Neural cell (in vitro differentiated cells): ENCODE measurements at regions not wholly inside any gene's neighbourhood (a gene's known extent, or its start where the extent isn't known, plus 50 kb on each side); places are given as distances from the start of the nearest gene placed in this dataset.

Source experiments
- H2AFZ ChIP-seq: fragments of 200-600, 300-800 bp; sonication (generic), shearing (Covaris generic); 2 replicates; pipeline ENCODE4 v1.6.0; 2014; ENCODE audit warnings: low read depth, mild to moderate bottlenecking, antibody characterized with exemption, low read length, moderate library complexity
- H3F3A ChIP-seq: fragments of 200-600 bp; shearing (Covaris generic); 2 replicates; pipeline ENCODE4 v1.6.1; 2016; ENCODE audit warnings: mild to moderate bottlenecking, moderate library complexity, mixed read lengths, antibody characterized with exemption, low read length; ENCODE audit not compliant: insufficient read depth, poor library complexity, severe bottlenecking
- H3K27ac ChIP-seq: fragments of 200-600, 300-800 bp; sonication (generic), shearing (Covaris generic); 2 replicates; pipeline ENCODE4 v1.5.1; 2014; ENCODE audit warnings: mild to moderate bottlenecking, low read length, moderate library complexity
- H3K27me3 ChIP-seq: fragments of 300-800, 200-600 bp; sonication (generic), shearing (Covaris generic); 2 replicates; pipeline ENCODE4 v1.6.0; 2014; ENCODE audit warnings: mild to moderate bottlenecking, low read depth, low read length, moderate library complexity; ENCODE audit not compliant: insufficient read depth
- H3K36me3 ChIP-seq: fragments of 300-800, 200-600 bp; sonication (generic), shearing (Covaris generic); 2 replicates; pipeline ENCODE4 v1.5.1; 2014; ENCODE audit warnings: mild to moderate bottlenecking, antibody characterized with exemption, low read length, moderate library complexity; ENCODE audit not compliant: insufficient read depth
- H3K4me2 ChIP-seq: fragments of 300-800, 200-600 bp; sonication (generic), shearing (Covaris generic); 2 replicates; pipeline ENCODE4 v1.6.0; 2014; ENCODE audit warnings: mild to moderate bottlenecking, low read length
- H3K4me3 ChIP-seq: fragments of 300-800, 200-600 bp; sonication (generic), shearing (Covaris generic); 2 replicates; pipeline ENCODE4 v1.5.1; 2014; ENCODE audit warnings: mild to moderate bottlenecking, low read length, moderate library complexity
- H3K79me2 ChIP-seq: fragments of 200-600 bp; shearing (Covaris generic); replicated peaks from 2 replicates; pipeline ENCODE4 v1.6.0; 2014; ENCODE audit warnings: mild to moderate bottlenecking, low read length, moderate library complexity; ENCODE audit not compliant: insufficient read depth
- H3K9ac ChIP-seq: fragments of 300-800, 200-600 bp; sonication (generic), shearing (Covaris generic); 2 replicates; pipeline ENCODE4 v1.6.1; 2016; ENCODE audit warnings: mild to moderate bottlenecking, low read length, mixed read lengths
- H3K9me2 ChIP-seq: fragments of 200-600 bp; shearing (Covaris generic); 2 replicates; pipeline ENCODE4 v1.6.1; 2016; ENCODE audit warnings: mild to moderate bottlenecking, low read length, mixed read lengths; ENCODE audit not compliant: insufficient read depth
- H3K9me3 ChIP-seq: fragments of 200-600, 300-800 bp; sonication (generic), shearing (Covaris generic); 2 replicates; pipeline ENCODE4 v1.6.1; 2016; ENCODE audit warnings: mild to moderate bottlenecking, mixed run types, low read length, moderate library complexity, mixed read lengths
- H4K20me1 ChIP-seq: fragments of 200-600 bp; shearing (Covaris generic); 2 replicates; pipeline ENCODE4 v1.6.1; 2016; ENCODE audit warnings: mild to moderate bottlenecking, mixed run types; ENCODE audit not compliant: insufficient read depth
- CTCF ChIP-seq: fragments of 450-650 bp; IDR thresholded peaks from 2 replicates; pipeline ENCODE4 v1.5.1; 2014; ENCODE audit warnings: antibody characterized with exemption, mild to moderate bottlenecking, moderate library complexity; ENCODE audit not compliant: poor library complexity, severe bottlenecking
- EP300 ChIP-seq: fragments of 450-650 bp; conservative IDR thresholded peaks from 2 replicates; pipeline ENCODE4 v1.6.1; 2014; ENCODE audit warnings: antibody characterized with exemption, mild to moderate bottlenecking, moderate library complexity; ENCODE audit not compliant: poor library complexity, severe bottlenecking
- EZH2 ChIP-seq: fragments of 200-600, 300-800 bp; shearing (Covaris generic), sonication (generic); IDR thresholded peaks from 2 replicates; pipeline ENCODE4 v1.6.1; 2014; ENCODE audit warnings: antibody characterized with exemption, low read length, borderline replicate concordance, mild to moderate bottlenecking; ENCODE audit not compliant: insufficient read depth, poor library complexity, severe bottlenecking
- MXI1 ChIP-seq: fragments of 450-650 bp; conservative IDR thresholded peaks from 2 replicates; pipeline ENCODE4 v1.6.1; 2014; ENCODE audit warnings: antibody characterized with exemption, mild to moderate bottlenecking; ENCODE audit not compliant: poor library complexity, severe bottlenecking
- POLR2AphosphoS5 ChIP-seq: IDR thresholded peaks from 2 replicates; pipeline ENCODE4 v1.6.1; 2012
- RAD21 ChIP-seq: fragments of 450-650 bp; conservative IDR thresholded peaks from 2 replicates; pipeline ENCODE4 v1.6.1; 2014; ENCODE audit warnings: antibody characterized with exemption, mild to moderate bottlenecking, moderate library complexity
- REST ChIP-seq: IDR thresholded peaks from 2 replicates; pipeline ENCODE4 v1.6.1; 2012; ENCODE audit warnings: borderline replicate concordance
- SMC3 ChIP-seq: fragments of 450-650 bp; conservative IDR thresholded peaks from 2 replicates; pipeline ENCODE4 v1.6.1; 2014; ENCODE audit warnings: antibody characterized with exemption, mild to moderate bottlenecking, moderate library complexity; ENCODE audit not compliant: poor library complexity
- TAF1 ChIP-seq: IDR thresholded peaks from 2 replicates; pipeline ENCODE4 v1.6.1; 2012; ENCODE audit warnings: low read depth

GRCh38 chr2:5039241-5039975, 652.8 kb upstream of the SOX11 start (continued):
- TF ChIP-seq RAD21 (no peak), SMC3 (no peak), TAF1 (no peak), EZH2 (no peak)

GRCh38 chr2:5040571-5040970, 651.6 kb upstream of the SOX11 start:
- Histone ChIP-seq H3K9ac (no peak overlapping the region), H3K27ac (no peak overlapping the region), H3K36me3 (no peaks in the 10 kb centered on the region), H3K9me2 (no peaks in the 10 kb centered on the region), H3F3A (no peaks in the 10 kb centered on the region), H2AFZ (no peak overlapping the region), H4K20me1 (no peaks in the 10 kb centered on the region), H3K9me3 (no peaks in the 10 kb centered on the region), H3K79me2 (no peaks in the 10 kb centered on the region), H3K4me2 (no peak overlapping the region), H3K4me3 (no peak overlapping the region), H3K27me3 (no peaks in the 10 kb centered on the region)
- TF ChIP-seq EP300, result no peak
- TF ChIP-seq TAF1, result no peak
- no peak for TF ChIP-seq REST
- no peak for TF ChIP-seq POLR2AphosphoS5
- no peak for TF ChIP-seq MXI1
- TF ChIP-seq EZH2, result no peak
- no peak for TF ChIP-seq CTCF
- no peak for TF ChIP-seq SMC3
- no peak for TF ChIP-seq RAD21

- Histone ChIP-seq H4K20me1 (no peaks in the 10 kb centered on the region), H3K27me3 (no peaks in the 10 kb centered on the region), H3K9ac (no peak overlapping the region), H2AFZ (no peak overlapping the region), H3F3A (no peaks in the 10 kb centered on the region), H3K36me3 (no peaks in the 10 kb centered on the region), H3K9me3 (no peaks in the 10 kb centered on the region), H3K4me3 (no peak overlapping the region), H3K9me2 (no peaks in the 10 kb centered on the region), H3K79me2 (no peaks in the 10 kb centered on the region), H3K27ac (no peak overlapping the region), H3K4me2 (no peak overlapping the region)
- no peak for TF ChIP-seq EP300
- no peak for TF ChIP-seq EZH2
- no peak for TF ChIP-seq CTCF
- TF ChIP-seq MXI1, result no peak
- no peak for TF ChIP-seq REST
- TF ChIP-seq SMC3, result no peak
- TF ChIP-seq RAD21, result no peak
- no peak for TF ChIP-seq POLR2AphosphoS5
- no peak for TF ChIP-seq TAF1
Measured at GRCh38 chr2:5041501-5041900, 650.7 kb upstream of the SOX11 start.
